Heart left ventricle (tissue), 13 donors: ENCODE measurements at regions not wholly inside any gene's neighbourhood (a gene's known extent, or its start where the extent isn't known, plus 50 kb on each side); places are given as distances from the start of the nearest gene placed in this dataset.

Source experiments
- CTCF ChIP-seq, 12 donors: fragments of 200-600 bp; sonication (generic) in 4 of 12; IDR thresholded peaks; one replicate each; pipeline versions ENCODE4 v1.5.0 to v1.8.0; 2018 to 2022; ENCODE audit warnings: antibody characterized with exemption in 12 of 12, mild to moderate bottlenecking in 5 of 12
- POLR2A ChIP-seq, 2 donors: fragments of 450-650 bp; IDR thresholded peaks; one replicate each; pipeline ENCODE4 v1.6.1; 2017; ENCODE audit warnings: antibody characterized with exemption in 2 of 2, mild to moderate bottlenecking in 2 of 2, moderate library complexity in 2 of 2
- donor health status: ischemic (EF 13 %, LVEDD 7.1; RV severe dilation, severe dysfunction).
- donor health status: DM: no; HTN: yes; CAD: no.
- donor health status: DM: no; HTN: no; CAD: no.
- donor health status: ischemic (EF 25% LVEDD 6.9; RV normal size, moderate dysfunction).
- donor health status: ischemic (EF 25% LVEDD 5.7; RV mildly dilated, moderate dysfunction).
- donor health status: ischemic (EF 35%, LVEDD 5.7; RV mildly dilated, moderate dysfunction).
- donor health status: nonischemic (EF 11% LVEDD 7.7; RV severe dilation, severe dysfunction).
- donor health status: DM: yes; HTN: yes; CAD: no.
- donor health status: PGD.
- donor health status: ischemic (EF 29% LVEDD 5.4; RV normal size, mild dysfunction).
- donor health status: nonischemic (EF 23%, LVEDD 6.1; RV moderate dilation, normal function).

DNA sequence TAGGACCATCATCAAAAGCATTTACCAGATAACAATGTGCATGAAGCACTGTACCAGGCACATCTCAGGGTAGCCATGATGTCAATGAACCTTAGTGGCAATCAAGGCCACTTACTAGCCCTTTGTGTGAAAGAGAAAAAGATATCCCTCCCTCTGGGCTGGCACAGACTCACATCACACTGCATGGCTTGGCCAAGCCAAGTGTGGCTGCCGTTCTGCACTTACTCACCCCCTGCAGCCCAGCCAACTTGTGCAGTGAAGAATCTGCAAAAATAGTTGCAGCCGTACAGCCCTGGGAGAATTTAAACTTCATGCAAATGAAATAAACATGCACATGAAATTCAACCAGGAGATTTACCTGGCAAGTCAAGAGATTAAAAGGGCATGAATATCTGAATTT, 333.5 kb downstream of the DEPDC1B start:
- no peak for TF ChIP-seq CTCF (IDR thresholded peaks at IDR 0.05)
- no peak for TF ChIP-seq POLR2A (IDR thresholded peaks at IDR 0.05)
